Stimulated activated naive B cell treated with anti-CD40 and anti-IgM and Interleukin-4, amounts not matched to agents 10 μg/mL and 1 μg/mL and 100 μg/mL, for 72 hours (primary cell): ENCODE measurements at regions not wholly inside any gene's neighbourhood (a gene's known extent, or its start where the extent isn't known, plus 50 kb on each side); places are given as distances from the start of the nearest gene placed in this dataset.
A peak's percentile ranks its signal among the peaks of the same experiment; 100 is the strongest.
"Not testable (repeated sequence)": the region's sequence is repeated elsewhere in the genome, so short reads cannot be mapped to it uniquely, and the experiment has no call there.

Source experiments
- ATAC-seq, 2 donors: fragments of 150-1000 bp; cut with Tn5 transposase; replicated peaks; 2 replicates each; pipeline ENCODE4 v1.10.0; 2021; ENCODE audit warnings: moderate library complexity in 1 of 2
- DNase-seq: peaks from one replicate; pipeline ENCODE4 v3.0.0; 2021
- H3K27ac Mint-ChIP-seq: one replicate; pipeline ENCODE4 v1.8.0; 2022; ENCODE audit warnings: mild to moderate bottlenecking, mixed read lengths
- H3K27me3 Mint-ChIP-seq, 2 donors: one replicate each; pipeline ENCODE4 v1.8.0; 2022; ENCODE audit warnings: mixed read lengths in 2 of 2
- H3K36me3 Mint-ChIP-seq, 2 donors: one replicate each; pipeline ENCODE4 v1.8.0; 2022; ENCODE audit warnings: mixed read lengths in 2 of 2, mild to moderate bottlenecking in 1 of 2
- H3K4me1 Mint-ChIP-seq, 2 donors: one replicate each; pipeline ENCODE4 v1.8.0; 2022; ENCODE audit warnings: mixed read lengths in 2 of 2, mild to moderate bottlenecking in 1 of 2
- H3K4me3 Mint-ChIP-seq, 2 donors: one replicate each; pipeline ENCODE4 v1.8.0; 2022; ENCODE audit warnings: mild to moderate bottlenecking in 2 of 2, mixed read lengths in 2 of 2, moderate library complexity in 1 of 2
- H3K9me3 Mint-ChIP-seq, 2 donors: one replicate each; pipeline ENCODE4 v1.8.0; 2022; ENCODE audit warnings: mixed read lengths in 2 of 2, mild to moderate bottlenecking in 1 of 2

GRCh38 chr2:59233920-59234319 lies 992.8 kb upstream of the FANCL start:
- no peak for DNase-seq
- ATAC-seq = no peak
- Mint-ChIP-seq H3K36me3 (no peaks in the 10 kb centered on the region), H3K27ac (no peak overlapping the region), H3K4me3 (no peak overlapping the region), H3K4me1 (peaks cover 10 to 15% of the 10 kb centered on the region in 2 donors), H3K27me3 (no peaks in the 10 kb centered on the region), H3K9me3 (peaks cover 3% of the 10 kb centered on the region in 2 donors)

GRCh38 chr2:59233448-59233847 lies 992.3 kb upstream of the FANCL start:
- H3K9me3 Mint-ChIP-seq = peaks cover 3% of the 10 kb centered on the region in 2 donors
- DNase-seq (no peak), ATAC-seq (no peak)
- no peak overlapping the region for H3K27ac Mint-ChIP-seq
- H3K27me3 Mint-ChIP-seq = no peaks in the 10 kb centered on the region
- H3K36me3 Mint-ChIP-seq = no peaks in the 10 kb centered on the region
- no peak overlapping the region for H3K4me3 Mint-ChIP-seq
- peaks cover 10 to 15% of the 10 kb centered on the region in 2 donors for H3K4me1 Mint-ChIP-seq

GRCh38 chr2:59232394-59233165 lies 991.5 kb upstream of the FANCL start:
- peak; percentile 84 to 90 for ATAC-seq
- Mint-ChIP-seq H3K4me1 (peaks cover 10 to 15% of the 10 kb centered on the region in 2 donors), H3K36me3 (no peaks in the 10 kb centered on the region), H3K27me3 (no peaks in the 10 kb centered on the region), H3K27ac (no peak overlapping the region), H3K9me3 (peaks cover 3% of the 10 kb centered on the region in 2 donors), H3K4me3 (no peak overlapping the region)
- no peak for DNase-seq

- H3K9me3 Mint-ChIP-seq, H3K27ac Mint-ChIP-seq, H3K36me3 Mint-ChIP-seq, H3K4me1 Mint-ChIP-seq, DNase-seq, H3K4me3 Mint-ChIP-seq, H3K27me3 Mint-ChIP-seq, ATAC-seq: not testable (repeated sequence)
Measured at GRCh38 chr2:59226362-59226761, 985.2 kb upstream of the FANCL start.

GRCh38 chr2:59223742-59224141 lies 982.6 kb upstream of the FANCL start:
- DNase-seq (no peak), ATAC-seq (no peak)
- Mint-ChIP-seq H3K27ac (no peak overlapping the region), H3K36me3 (no peaks in the 10 kb centered on the region), H3K9me3 (no peaks in the 10 kb centered on the region), H3K27me3 (peaks cover 6 to 8% of the 10 kb centered on the region in 2 donors), H3K4me1 (no peaks in the 10 kb centered on the region), H3K4me3 (no peak overlapping the region)

- no peak overlapping the region for H3K27ac Mint-ChIP-seq
- no peaks in the 10 kb centered on the region for H3K36me3 Mint-ChIP-seq
- H3K27me3 Mint-ChIP-seq = peaks cover 0 to 4% of the 10 kb centered on the region in 2 donors
- no peak overlapping the region for H3K4me3 Mint-ChIP-seq
- ATAC-seq = no peak
- no peaks in the 10 kb centered on the region for H3K9me3 Mint-ChIP-seq
- no peak for DNase-seq
- H3K4me1 Mint-ChIP-seq = no peaks in the 10 kb centered on the region
Measured at GRCh38 chr2:59217360-59217759, 976.2 kb upstream of the FANCL start.

- DNase-seq (no peak), ATAC-seq (no peak)
- Mint-ChIP-seq H3K36me3 (no peaks in the 10 kb centered on the region), H3K9me3 (no peaks in the 10 kb centered on the region), H3K4me3 (no peak overlapping the region), H3K4me1 (peaks cover 0 to 9% of the 10 kb centered on the region in 2 donors), H3K27me3 (no peaks in the 10 kb centered on the region), H3K27ac (no peak overlapping the region)
Measured at GRCh38 chr2:59206361-59206760, 965.2 kb upstream of the FANCL start.

- ATAC-seq = no peak
- H3K9me3 Mint-ChIP-seq = peaks cover 4 to 6% of the 10 kb centered on the region in 2 donors
Measured at GRCh38 chr2:59204040-59204439, 962.9 kb upstream of the FANCL start.

GRCh38 chr2:59196491-59196890 lies 955.4 kb upstream of the FANCL start:
- peaks cover 0 to 10% of the 10 kb centered on the region in 2 donors for H3K36me3 Mint-ChIP-seq
- ATAC-seq (no peak), DNase-seq (no peak)
- H3K27me3 Mint-ChIP-seq = peaks cover 0 to 6% of the 10 kb centered on the region in 2 donors
- peaks cover 10 to 12% of the 10 kb centered on the region in 2 donors for H3K9me3 Mint-ChIP-seq
- H3K27ac Mint-ChIP-seq = no peak overlapping the region
- no peak overlapping the region for H3K4me3 Mint-ChIP-seq
- H3K4me1 Mint-ChIP-seq = no peaks in the 10 kb centered on the region

More at GRCh38 chr2:59204040-59204439, 962.9 kb upstream of the FANCL start:
- DNase-seq = no peak
- Mint-ChIP-seq H3K27me3 (no peaks in the 10 kb centered on the region), H3K27ac (no peak overlapping the region), H3K4me1 (peaks cover 0 to 9% of the 10 kb centered on the region in 2 donors), H3K36me3 (peaks cover 0 to 4% of the 10 kb centered on the region in 2 donors), H3K4me3 (no peak overlapping the region)

GRCh38 chr2:59195851-59196250 lies 954.7 kb upstream of the FANCL start:
- ATAC-seq = no peak
- peaks cover 0 to 10% of the 10 kb centered on the region in 2 donors for H3K36me3 Mint-ChIP-seq
- peaks cover 0 to 6% of the 10 kb centered on the region in 2 donors for H3K27me3 Mint-ChIP-seq
- H3K4me3 Mint-ChIP-seq = no peak overlapping the region
- DNase-seq = no peak
- no peak overlapping the region for H3K27ac Mint-ChIP-seq
- H3K9me3 Mint-ChIP-seq = peaks cover 10 to 12% of the 10 kb centered on the region in 2 donors
- H3K4me1 Mint-ChIP-seq = no peaks in the 10 kb centered on the region

GRCh38 chr2:59191781-59192180 lies 950.7 kb upstream of the FANCL start:
- ATAC-seq = no peak
- Mint-ChIP-seq H3K4me1 (no peaks in the 10 kb centered on the region), H3K36me3 (no peaks in the 10 kb centered on the region), H3K4me3 (no peak overlapping the region), H3K9me3 (no peaks in the 10 kb centered on the region), H3K27me3 (peaks cover 0 to 6% of the 10 kb centered on the region in 2 donors), H3K27ac (no peak overlapping the region)
- DNase-seq = no peak

- DNase-seq = no peak
- Mint-ChIP-seq H3K4me1 (no peaks in the 10 kb centered on the region), H3K27me3 (peaks cover 0 to 6% of the 10 kb centered on the region in 2 donors), H3K4me3 (no peak overlapping the region), H3K9me3 (no peaks in the 10 kb centered on the region), H3K36me3 (no peaks in the 10 kb centered on the region), H3K27ac (no peak overlapping the region)
- ATAC-seq = no peak
Measured at GRCh38 chr2:59190518-59190917, 949.4 kb upstream of the FANCL start.

- H3K4me3 Mint-ChIP-seq = peak overlapping the region; percentile 32 to 52
- no peaks in the 10 kb centered on the region for H3K36me3 Mint-ChIP-seq
- DNase-seq (no peak), ATAC-seq (peak; percentile 87)
- H3K27me3 Mint-ChIP-seq = no peaks in the 10 kb centered on the region
- H3K4me1 Mint-ChIP-seq = peaks cover 13 to 26% of the 10 kb centered on the region in 2 donors
- H3K9me3 Mint-ChIP-seq = no peaks in the 10 kb centered on the region
- H3K27ac Mint-ChIP-seq = peak overlapping the region; percentile 60
Measured at GRCh38 chr2:59184276-59185020, 943.3 kb upstream of the FANCL start.

- no peak for DNase-seq
- no peak for ATAC-seq
- Mint-ChIP-seq H3K36me3 (no peaks in the 10 kb centered on the region), H3K27ac (no peak overlapping the region), H3K9me3 (no peaks in the 10 kb centered on the region), H3K4me3 (no peak overlapping the region), H3K4me1 (peaks cover 13 to 26% of the 10 kb centered on the region in 2 donors), H3K27me3 (no peaks in the 10 kb centered on the region)
Measured at GRCh38 chr2:59183070-59183469, 941.9 kb upstream of the FANCL start.

- H3K36me3 Mint-ChIP-seq = no peaks in the 10 kb centered on the region
- no peak overlapping the region for H3K27ac Mint-ChIP-seq
- ATAC-seq = no peak
- no peak overlapping the region for H3K4me3 Mint-ChIP-seq
- no peaks in the 10 kb centered on the region for H3K9me3 Mint-ChIP-seq
- peaks cover 13 to 26% of the 10 kb centered on the region in 2 donors for H3K4me1 Mint-ChIP-seq
- DNase-seq = no peak
- no peaks in the 10 kb centered on the region for H3K27me3 Mint-ChIP-seq
Measured at GRCh38 chr2:59182249-59182648, 941.1 kb upstream of the FANCL start.
